Gastroesophageal sphincter (tissue), 4 donors: ENCODE measurements at regions not wholly inside any gene's neighbourhood (a gene's known extent, or its start where the extent isn't known, plus 50 kb on each side); places are given as distances from the start of the nearest gene placed in this dataset.

Experiments used
- ATAC-seq: fragments of 150-250 bp; one replicate; pipeline ENCODE4 v1.9.1; 2016; ENCODE audit warnings: mild to moderate bottlenecking, moderate library complexity
- H3K27ac ChIP-seq, 4 donors: fragments of 200-600 bp; sonication (generic) in 3 of 4; 1 replicate in 3 of 4; 2 replicates in 1 of 4; pipeline ENCODE4 v1.5.1; 2016 to 2019
- H3K27me3 ChIP-seq: fragments of 200-600 bp; sonication (generic); one replicate; pipeline ENCODE4 v1.5.1; 2019
- H3K36me3 ChIP-seq, 2 donors: fragments of 200-600 bp; sonication (generic); one replicate each; pipeline ENCODE4 v1.5.1; 2019; ENCODE audit warnings: control low read depth in 1 of 2
- H3K4me1 ChIP-seq, 3 donors: fragments of 200-600 bp; sonication (generic); 1 replicate in 2 of 3; 2 replicates in 1 of 3; pipeline ENCODE4 v1.5.1; 2016 to 2019; ENCODE audit warnings: control low read depth in 2 of 3
- H3K4me3 ChIP-seq, 2 donors: fragments of 200-600 bp; sonication (generic); one replicate each; pipeline ENCODE4 v1.5.1; 2019; ENCODE audit warnings: mild to moderate bottlenecking in 1 of 2, moderate library complexity in 1 of 2
- H3K9me3 ChIP-seq, 3 donors: fragments of 200-600 bp; sonication (generic); one replicate each; pipeline ENCODE4 v1.5.1; 2017 to 2019; ENCODE audit warnings: control low read depth in 2 of 3
- CTCF ChIP-seq, 4 experiments: fragments of 200-600 bp in 2 of 4; fragments of 450-650 bp in 2 of 4; sonication (generic) in 1 of 4; IDR thresholded peaks; one replicate each; pipeline ENCODE4 v1.5.1; 2017 to 2019; ENCODE audit warnings: antibody characterized with exemption in 4 of 4, mild to moderate bottlenecking in 2 of 4, moderate library complexity in 2 of 4
- EP300 ChIP-seq: sonication (generic); formaldehyde crosslinking; IDR thresholded peaks from one replicate; pipeline ENCODE4 v1.6.1; 2017; ENCODE audit warnings: antibody characterized with exemption, mild to moderate bottlenecking
- POLR2A ChIP-seq, 2 donors: fragments of 450-650 bp; IDR thresholded peaks; one replicate each; pipeline ENCODE4 v1.6.1; 2017; ENCODE audit warnings: antibody characterized with exemption in 2 of 2, mild to moderate bottlenecking in 2 of 2, moderate library complexity in 1 of 2
- POLR2AphosphoS5 ChIP-seq: sonication (generic); formaldehyde crosslinking; IDR thresholded peaks from one replicate; pipeline ENCODE4 v1.6.1; 2017; ENCODE audit warnings: antibody characterized with exemption
- WGBS, 2 donors: methylation state at CpG; one replicate each; pipeline ENCODE4 v1.1.5; 2018; ENCODE audit warnings: low coverage in 1 of 2; 5-methylcytosine and 5-hydroxymethylcytosine counted together

- 70 to 88% methylated on average over 4 of the region's 4 CpGs for WGBS, 2 donors
- Histone ChIP-seq H3K27me3 (no peaks in the 10 kb centered on the region), H3K4me3 (no peak overlapping the region), H3K4me1 (no peaks in the 10 kb centered on the region), H3K9me3 (no peaks in the 10 kb centered on the region), H3K27ac (no peak overlapping the region), H3K36me3 (no peaks in the 10 kb centered on the region)
- TF ChIP-seq CTCF (IDR thresholded peaks at IDR 0.05) = no peak
- no peak for TF ChIP-seq EP300
- TF ChIP-seq POLR2A (IDR thresholded peaks at IDR 0.05) = no peak
- TF ChIP-seq POLR2AphosphoS5 = no peak
- ATAC-seq = no peak
Measured at GRCh38 chr10:108363576-108363975, 1199.1 kb upstream of the SORCS1 start.

GRCh38 chr10:108362961-108363360, 1198.5 kb upstream of the SORCS1 start:
- 71 to 100% methylated on average over 1 of the region's 1 CpG for WGBS, 2 donors
- no peak for TF ChIP-seq CTCF (IDR thresholded peaks at IDR 0.05)
- TF ChIP-seq EP300 = no peak
- no peak for TF ChIP-seq POLR2A (IDR thresholded peaks at IDR 0.05)
- TF ChIP-seq POLR2AphosphoS5 = no peak
- Histone ChIP-seq H3K9me3 (no peaks in the 10 kb centered on the region), H3K36me3 (no peaks in the 10 kb centered on the region), H3K4me3 (no peak overlapping the region), H3K27me3 (no peaks in the 10 kb centered on the region), H3K4me1 (no peaks in the 10 kb centered on the region), H3K27ac (no peak overlapping the region)
- ATAC-seq = no peak

- no peaks in the 10 kb centered on the region for H3K36me3 ChIP-seq
- no peaks in the 10 kb centered on the region for H3K27me3 ChIP-seq
- ATAC-seq = no peak
- no peak overlapping the region for H3K27ac ChIP-seq
- TF ChIP-seq CTCF (IDR thresholded peaks at IDR 0.05) = no peak
- no peak for TF ChIP-seq POLR2A (IDR thresholded peaks at IDR 0.05)
- no peak for TF ChIP-seq POLR2AphosphoS5
- TF ChIP-seq EP300 = no peak
- H3K4me1 ChIP-seq = no peaks in the 10 kb centered on the region
- 40 to 65% methylated on average over 1 to 2 of the region's 2 CpGs for WGBS, 2 donors
- H3K4me3 ChIP-seq = no peak overlapping the region
- H3K9me3 ChIP-seq = no peaks in the 10 kb centered on the region
Measured at GRCh38 chr10:108362296-108362695, 1197.8 kb upstream of the SORCS1 start.

- TF ChIP-seq CTCF (IDR thresholded peaks at IDR 0.05) = no peak
- no peak for TF ChIP-seq POLR2A (IDR thresholded peaks at IDR 0.05)
- no peak for TF ChIP-seq POLR2AphosphoS5
- no peak for TF ChIP-seq EP300
- Histone ChIP-seq H3K4me1 (no peaks in the 10 kb centered on the region), H3K36me3 (no peaks in the 10 kb centered on the region), H3K4me3 (no peak overlapping the region), H3K9me3 (no peaks in the 10 kb centered on the region), H3K27me3 (no peaks in the 10 kb centered on the region), H3K27ac (no peak overlapping the region)
- WGBS, 2 donors = 75% methylated on average over 2 of the region's 2 CpGs
- ATAC-seq = no peak
Measured at GRCh38 chr10:108360187-108360586, 1195.7 kb upstream of the SORCS1 start.

GRCh38 chr10:108358912-108359311, 1194.4 kb upstream of the SORCS1 start:
- WGBS, 2 donors = 18 to 29% methylated on average over 3 of the region's 3 CpGs
- no peaks in the 10 kb centered on the region for H3K27me3 ChIP-seq
- H3K4me3 ChIP-seq = no peak overlapping the region
- no peak overlapping the region for H3K27ac ChIP-seq
- no peak for TF ChIP-seq POLR2AphosphoS5
- TF ChIP-seq CTCF (IDR thresholded peaks at IDR 0.05) = no peak
- no peak for TF ChIP-seq POLR2A (IDR thresholded peaks at IDR 0.05)
- no peak for TF ChIP-seq EP300
- H3K36me3 ChIP-seq = no peaks in the 10 kb centered on the region
- ATAC-seq = no peak
- H3K4me1 ChIP-seq = no peaks in the 10 kb centered on the region
- no peaks in the 10 kb centered on the region for H3K9me3 ChIP-seq
